ENCODE measurements at regions not wholly inside any gene's neighbourhood (a gene's known extent, or its start where the extent isn't known, plus 50 kb on each side); places are given as distances from the start of the nearest gene placed in this dataset.
A peak's percentile ranks its signal among the peaks of the same experiment; 100 is the strongest.

DNA sequence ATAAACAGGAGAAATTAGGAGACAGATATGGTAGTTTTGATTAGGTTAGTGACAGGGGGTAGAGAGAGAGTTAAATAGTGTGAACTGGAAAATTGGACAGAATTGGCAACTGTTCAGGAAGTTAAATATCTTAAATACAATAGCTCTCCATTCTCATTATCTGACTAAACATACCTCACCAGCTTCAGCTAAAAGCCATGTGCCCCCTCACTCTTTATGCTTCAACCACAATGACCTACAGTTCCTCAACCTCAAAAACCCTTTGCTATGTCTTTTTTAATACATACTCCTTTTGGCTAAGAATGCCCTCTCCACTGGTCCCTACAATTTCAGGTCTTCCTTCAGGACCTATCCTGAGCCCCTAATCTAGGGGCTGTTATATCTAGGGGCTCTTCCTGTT is 740.2 kb upstream of the ZEB2 start:
- DNase-seq (ENCODE audit: low spot score), result no peak

DNA sequence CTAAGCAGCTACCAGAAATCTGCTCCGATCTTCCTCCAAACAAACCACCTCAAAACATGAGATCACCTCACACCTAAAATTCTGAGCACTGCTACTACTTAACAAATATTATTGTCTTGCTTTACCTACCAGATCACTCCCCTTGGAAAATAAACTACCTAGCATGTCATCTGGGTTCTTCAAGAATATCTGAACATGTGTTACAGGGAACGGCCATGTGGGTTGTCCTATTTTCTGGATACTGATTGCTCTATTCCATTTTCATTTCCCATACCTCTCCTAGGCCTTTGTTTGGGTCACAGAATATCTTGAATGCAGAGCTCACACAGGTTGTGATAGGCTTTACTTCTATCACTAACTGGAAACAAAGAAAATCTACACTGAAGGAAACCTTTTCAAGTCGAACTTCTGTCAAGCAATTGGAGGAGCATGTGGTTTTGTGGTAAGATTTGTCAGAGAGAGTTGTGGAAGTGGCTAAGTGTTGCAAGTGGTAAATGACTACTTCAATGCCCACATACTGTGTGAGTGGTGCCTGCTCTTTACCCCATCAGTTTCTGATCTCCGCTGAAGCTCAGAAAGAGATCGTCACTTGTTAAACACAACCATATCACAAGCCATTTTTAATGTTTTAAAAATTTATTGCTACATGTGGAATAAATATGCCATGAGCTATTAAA is 739.1 kb upstream of the ZEB2 start:
- no peak for DNase-seq (ENCODE audit: low spot score)

DNA sequence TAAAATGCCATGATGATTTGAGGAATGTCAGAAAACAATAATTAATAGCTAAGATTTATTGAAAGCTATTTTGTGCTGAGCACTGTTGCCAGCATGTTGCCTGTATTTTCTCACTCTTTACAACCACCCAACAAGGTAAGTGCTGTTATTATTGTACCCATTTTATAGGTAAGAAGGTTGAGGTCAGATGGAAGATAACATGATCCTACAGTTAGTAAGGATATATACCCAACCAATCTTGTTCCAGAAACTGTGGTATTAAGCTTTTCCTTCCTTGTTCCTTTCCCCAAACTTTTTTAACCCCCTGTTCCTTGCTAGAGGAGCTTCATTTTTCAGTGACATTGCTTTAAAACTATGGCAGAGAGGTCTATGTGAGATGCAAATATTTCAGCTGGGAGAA is 738.0 kb upstream of the ZEB2 start:
- DNase-seq (ENCODE audit: low spot score), result no peak

DNA sequence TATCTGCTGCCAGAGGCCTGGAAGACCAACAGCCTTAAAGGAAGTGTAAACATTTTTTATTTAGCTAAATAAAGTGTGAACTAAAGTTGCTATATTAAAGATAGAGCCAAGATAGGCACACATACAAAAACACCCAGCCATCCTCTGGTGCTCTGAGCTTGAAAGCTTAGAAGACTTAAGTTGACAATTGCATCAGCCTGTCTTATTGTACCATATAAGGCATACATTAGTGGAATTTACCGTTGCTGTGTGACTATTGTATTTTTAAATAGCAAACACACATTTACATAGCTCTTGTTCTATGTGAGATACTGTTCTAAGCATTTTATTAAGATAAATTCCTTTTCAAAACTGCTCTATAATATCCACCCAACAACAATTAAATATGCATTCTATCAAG is 736.6 kb upstream of the ZEB2 start:
- no peak for DNase-seq (ENCODE audit: low spot score)

GRCh38 chr2:145254291-145254690 is 734.4 kb upstream of the ZEB2 start:
- DNase-seq (ENCODE audit: low spot score), result no peak

DNA sequence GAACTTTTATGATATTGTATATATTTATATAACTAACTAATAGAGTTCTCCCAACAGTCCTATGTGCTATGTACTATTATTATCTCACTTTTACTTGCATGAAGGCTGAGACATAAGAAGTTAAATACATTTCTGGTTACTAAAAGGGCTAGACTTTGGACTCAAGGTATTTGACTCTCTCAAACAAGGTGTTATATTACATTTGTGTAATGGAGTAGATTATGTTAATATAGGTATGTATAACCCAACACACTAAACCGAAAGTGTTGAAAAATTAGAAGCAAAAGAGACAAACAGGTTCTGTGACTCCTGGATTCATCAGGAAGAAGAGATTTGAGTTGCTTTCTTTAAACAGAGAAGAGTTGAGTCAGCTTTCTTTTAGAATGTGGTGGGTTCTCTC is 733.6 kb upstream of the ZEB2 start:
- DNase-seq (ENCODE audit: low spot score), result no peak

GRCh38 chr2:145245268-145245870 is 725.5 kb upstream of the ZEB2 start:
- no peak for DNase-seq (ENCODE audit: low spot score)

GRCh38 chr2:145235312-145235711 is 715.4 kb upstream of the ZEB2 start:
- DNase-seq (ENCODE audit: low spot score), result no peak

- no peak for DNase-seq (ENCODE audit: low spot score)
Observed at GRCh38 chr2:145230546-145230945, 710.6 kb upstream of the ZEB2 start.

DNA sequence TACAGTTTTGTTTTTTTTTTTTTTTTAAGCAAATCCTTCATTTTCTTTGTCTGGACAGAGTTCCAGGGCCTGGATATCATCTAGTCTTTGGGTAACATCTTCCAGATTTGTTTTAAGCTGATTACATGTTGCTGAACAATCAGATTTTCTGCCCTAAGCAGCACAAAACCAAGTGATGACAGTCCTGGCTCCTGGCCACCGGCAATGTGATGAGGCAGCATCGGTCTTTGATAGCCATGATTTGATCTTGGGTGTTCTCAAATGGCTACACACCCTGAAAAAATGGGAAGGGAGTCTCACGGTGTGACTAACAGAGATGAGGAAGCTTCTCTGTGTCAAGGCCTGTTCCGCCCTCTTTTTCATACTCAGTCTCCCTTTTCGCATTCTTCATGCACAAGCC is 708.6 kb upstream of the ZEB2 start:
- no peak for DNase-seq (ENCODE audit: low spot score)

GRCh38 chr2:145226901-145227300 is 707.0 kb upstream of the ZEB2 start:
- DNase-seq (ENCODE audit: low spot score), result no peak

GRCh38 chr2:145221516-145221915 is 701.6 kb upstream of the ZEB2 start:
- no peak for DNase-seq (ENCODE audit: low spot score)

DNA sequence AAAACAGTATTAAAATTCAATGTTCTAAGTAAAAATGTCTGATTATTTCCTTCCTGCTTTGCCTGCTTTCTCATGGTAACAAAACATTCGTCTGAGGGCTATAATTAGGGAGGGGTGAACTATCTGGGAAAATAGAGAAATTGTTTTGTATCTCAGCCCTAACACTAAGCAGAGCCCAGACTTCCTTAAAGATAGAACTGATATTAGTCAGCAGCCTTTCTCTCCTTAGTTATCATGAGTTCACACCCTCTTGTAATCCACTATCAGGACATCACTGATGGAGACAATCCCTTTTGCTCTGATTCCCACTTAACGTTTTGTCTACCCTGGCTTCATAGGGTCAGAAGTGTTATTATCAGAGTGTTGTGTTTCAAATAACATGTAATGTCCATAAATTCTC is 701.1 kb upstream of the ZEB2 start:
- DNase-seq (ENCODE audit: low spot score), result peak; percentile 14

DNA sequence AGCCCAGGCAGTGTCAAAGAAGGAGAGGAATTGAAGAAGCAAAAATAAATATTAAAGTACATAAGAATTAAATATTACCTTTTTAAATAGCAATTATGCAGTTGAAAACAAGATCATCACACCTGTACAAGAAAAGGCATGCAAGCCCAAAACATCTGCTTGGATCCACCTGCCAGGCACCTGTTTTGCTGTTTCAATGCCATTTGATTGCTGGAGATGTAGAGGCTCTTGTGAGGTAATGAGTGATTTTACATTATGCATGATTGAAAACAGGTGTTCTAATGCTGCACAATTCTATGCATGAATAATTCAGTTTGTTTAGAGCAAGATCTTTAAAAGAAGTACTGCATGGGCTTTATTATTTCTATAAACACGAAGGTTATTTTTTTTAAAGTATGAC is 700.6 kb upstream of the ZEB2 start:
- peak; percentile 50 for DNase-seq (ENCODE audit: low spot score)

DNA sequence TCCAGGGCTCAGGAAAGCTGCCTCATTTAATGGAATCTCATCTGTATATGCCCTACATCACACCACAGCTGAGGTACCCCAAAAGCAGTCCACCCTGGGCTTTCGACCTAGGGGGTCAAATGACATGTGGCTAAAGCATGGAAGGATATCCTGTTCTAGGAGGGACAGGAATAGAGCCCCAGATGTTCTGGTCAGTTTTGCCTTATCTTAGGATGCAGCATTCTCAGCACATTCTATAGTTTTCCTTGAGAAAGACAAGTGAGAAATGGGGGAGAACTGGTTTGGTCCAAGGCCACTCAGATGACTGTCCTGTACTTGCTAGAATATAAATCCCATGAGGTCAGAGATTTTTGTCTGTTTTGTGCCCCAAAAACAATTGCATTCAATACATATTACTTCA is 688.0 kb upstream of the ZEB2 start:
- DNase-seq (ENCODE audit: low spot score), result no peak

DNA sequence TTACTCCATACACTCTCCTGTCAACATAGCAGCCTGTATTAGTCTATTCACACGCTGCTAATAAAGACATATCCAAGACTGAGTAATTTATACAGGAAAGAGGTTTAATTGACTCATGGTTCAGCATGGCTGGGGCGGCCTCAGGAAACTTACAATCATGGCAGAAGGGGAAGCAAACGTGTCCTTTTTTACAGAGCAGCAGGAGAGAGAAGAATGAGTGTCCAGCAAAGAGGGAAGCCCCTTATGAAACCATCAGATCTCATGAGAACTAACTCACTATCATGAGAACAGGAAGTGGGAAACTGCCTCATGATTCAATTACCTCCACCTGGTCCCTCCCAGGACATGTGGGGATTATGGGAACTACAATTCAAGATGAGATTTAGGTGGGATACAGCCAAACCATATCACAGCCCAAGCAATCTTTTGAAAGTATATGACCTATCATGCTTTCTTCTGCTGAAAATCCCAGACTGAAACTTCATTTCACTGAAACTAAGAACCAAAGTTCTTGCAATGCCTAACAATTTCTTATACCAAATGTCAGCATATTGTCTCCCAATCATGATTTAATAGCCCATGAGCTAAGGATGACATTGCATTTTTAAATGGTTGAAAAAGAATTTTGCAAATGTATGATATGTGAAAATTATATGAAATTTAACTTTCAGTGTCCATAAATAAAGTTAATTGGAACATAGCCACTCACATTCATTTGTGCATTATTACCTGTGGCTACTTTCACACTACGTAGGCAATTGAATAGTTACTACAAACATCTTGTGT is 686.8 kb upstream of the ZEB2 start:
- DNase-seq (ENCODE audit: low spot score), result no peak

GRCh38 chr2:145203891-145204290 is 684.0 kb upstream of the ZEB2 start:
- DNase-seq (ENCODE audit: low spot score), result no peak

GRCh38 chr2:145199827-145200706 is 680.1 kb upstream of the ZEB2 start:
- no peak for DNase-seq (ENCODE audit: low spot score)

DNA sequence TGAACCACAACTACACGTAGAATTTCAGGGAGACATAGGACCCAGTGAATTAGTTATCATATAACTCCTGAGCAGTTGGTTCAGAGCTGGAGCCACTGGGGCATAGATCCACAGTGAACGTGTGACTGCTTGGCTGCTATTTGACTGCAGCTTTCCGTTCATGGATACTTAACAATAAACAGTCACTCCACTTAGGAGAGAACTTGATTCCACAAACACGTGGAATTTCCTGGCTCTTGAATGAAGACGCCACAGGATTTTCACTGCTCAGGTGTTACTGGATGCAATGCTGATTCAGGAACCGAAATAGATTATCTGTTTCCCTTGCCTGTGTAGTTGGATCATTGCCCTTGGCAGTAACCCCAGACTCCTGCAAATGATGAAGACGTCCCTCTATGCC is 679.1 kb upstream of the ZEB2 start:
- DNase-seq (ENCODE audit: low spot score), result no peak

- no peak for DNase-seq (ENCODE audit: low spot score)
Observed at GRCh38 chr2:145198555-145198954, 678.6 kb upstream of the ZEB2 start.

- DNase-seq (ENCODE audit: low spot score), result no peak
Observed at GRCh38 chr2:145197944-145198343, 678.0 kb upstream of the ZEB2 start.

- no peak for DNase-seq (ENCODE audit: low spot score)
Observed at GRCh38 chr2:145194673-145195072, 674.8 kb upstream of the ZEB2 start.
